GM12878 (cell line): ENCODE measurements at regions not wholly inside any gene's neighbourhood (a gene's known extent, or its start where the extent isn't known, plus 50 kb on each side); places are given as distances from the start of the nearest gene placed in this dataset.

Source experiments
- ATAC-seq: fragments of 200-7000 bp; cut with Tn5 transposase; 3 replicates; pipeline ENCODE4 v1.9.1; 2020; ENCODE audit warnings: mild to moderate bottlenecking, moderate library complexity
- BruUV-seq: library from RNA; stranded (reverse); fragments of 400-500 nt; replicated peaks from 2 replicates; lab custom pipeline; 2021; lab: Mats Ljungman, UMichigan
- CTCF ChIA-PET: fragments of 300-600 bp; sonication (Branson Sonifier 250); formaldehyde crosslinking; extraction: SDS; loops from one replicate; lab custom pipeline; 2021; ENCODE audit warnings: inconsistent platforms; lab: Yijun Ruan, JAX
- POLR2A ChIA-PET: fragments of 350-600 bp; formaldehyde crosslinking; extraction: SDS; loops from one replicate; lab custom pipeline; 2021; ENCODE audit warnings: inconsistent platforms; lab: Charles Lee
- RAD21 ChIA-PET: fragments of 300-600 bp; sonication (Branson Sonifier 250); formaldehyde crosslinking; loops from one replicate; lab custom pipeline; 2023; ENCODE audit warnings: antibody characterized with exemption; ENCODE audit not compliant: unreplicated experiment; lab: Charles Lee
- SMC1A ChIA-PET: fragments of 300-600 bp; sonication (Branson Sonifier 250); formaldehyde crosslinking; loops from one replicate; lab custom pipeline; 2023; ENCODE audit not compliant: unreplicated experiment, uncharacterized antibody; lab: Charles Lee
- DNase-seq: peaks from one replicate; pipeline ENCODE4 v3.0.0-alpha.2; 2011; ENCODE audit warnings: low read depth, low spot score
- FAIRE-seq: peaks from 3 replicates; lab custom pipeline; 2011; peaks lifted over from hg19 to GRCh38; lab: Jason Lieb, UNC
- H2AFZ ChIP-seq: 2 replicates; pipeline ENCODE4 v1.6.0; 2011; ENCODE audit warnings: low read depth, low read length, control low read depth; ENCODE audit not compliant: control insufficient read depth
- H3K27ac ChIP-seq: 2 replicates; pipeline ENCODE4 v1.5.1; 2011; ENCODE audit warnings: control low read depth; ENCODE audit not compliant: control insufficient read depth, insufficient read depth
- H3K27me3 ChIP-seq, 2 experiments: replicated peaks in 1 of 2; 2 replicates each; pipeline versions ENCODE4 v1.6.0 to v1.6.1; 2011; ENCODE audit warnings: low read length in 1 of 2; ENCODE audit not compliant: control insufficient read depth in 2 of 2, insufficient read depth in 2 of 2
- H3K36me3 ChIP-seq, 2 experiments: 2 replicates each; pipeline ENCODE4 v1.5.1; 2011; ENCODE audit warnings: low read length in 1 of 2; ENCODE audit not compliant: control insufficient read depth in 2 of 2, insufficient read depth in 2 of 2
- H3K4me1 ChIP-seq: 2 replicates; pipeline ENCODE4 v1.6.1; 2011; ENCODE audit warnings: mild to moderate bottlenecking, low read length, moderate library complexity, mixed read lengths; ENCODE audit not compliant: control insufficient read depth, insufficient read depth
- H3K4me2 ChIP-seq: 2 replicates; pipeline ENCODE4 v1.6.0; 2011; ENCODE audit warnings: control low read depth; ENCODE audit not compliant: control insufficient read depth, insufficient read depth
- H3K4me3 ChIP-seq: fragments of 200-600 bp; sonication (generic); 2 replicates; pipeline ENCODE4 v1.5.1; 2016
- H3K79me2 ChIP-seq: 2 replicates; pipeline ENCODE4 v1.6.0; 2011; ENCODE audit warnings: low read length; ENCODE audit not compliant: control insufficient read depth, insufficient read depth
- H3K9ac ChIP-seq: 2 replicates; pipeline ENCODE4 v1.8.0; 2011; ENCODE audit warnings: low read length, control low read depth, mixed read lengths; ENCODE audit not compliant: control insufficient read depth, insufficient read depth
- H3K9me3 ChIP-seq: replicated peaks from 3 replicates; pipeline ENCODE4 v1.5.1; 2011; ENCODE audit warnings: mild to moderate bottlenecking, low read length; ENCODE audit not compliant: control insufficient read depth, insufficient read depth
- H4K20me1 ChIP-seq: 2 replicates; pipeline ENCODE4 v1.6.0; 2011; ENCODE audit not compliant: control insufficient read depth, insufficient read depth
- BCL11A ChIP-seq: IDR thresholded peaks from 2 replicates; pipeline ENCODE4 v1.6.1; 2011; ENCODE audit warnings: low read depth, low read length
- BMI1 ChIP-seq: fragments of 450-650 bp; IDR thresholded peaks from 2 replicates; pipeline ENCODE4 v1.6.1; 2016; ENCODE audit warnings: mild to moderate bottlenecking, moderate library complexity, borderline replicate concordance
- CBX5 ChIP-seq: sonication (generic); IDR thresholded peaks from 2 replicates; pipeline ENCODE4 v1.6.1; 2016; ENCODE audit warnings: low read depth, moderate library complexity, mild to moderate bottlenecking, inconsistent platforms
- CEBPZ ChIP-seq: fragments of 150-350 bp; IDR thresholded peaks from 2 replicates; pipeline ENCODE4 v1.6.1; 2016; ENCODE audit warnings: low read depth, low read length
- EED ChIP-seq: sonication (generic); IDR thresholded peaks from 2 replicates; pipeline ENCODE4 v1.6.1; 2016; ENCODE audit warnings: antibody characterized with exemption, low read depth
- ESRRA ChIP-seq: IDR thresholded peaks from 2 replicates; pipeline ENCODE4 v1.6.1; 2012; ENCODE audit warnings: mild to moderate bottlenecking, low read length, improper control_type of control experiment
- FOXK2 ChIP-seq: fragments of 450-650 bp; IDR thresholded peaks from 2 replicates; pipeline ENCODE4 v1.6.1; 2017; ENCODE audit warnings: mild to moderate bottlenecking, moderate library complexity
- HDAC2 ChIP-seq: fragments of 200-600 bp; sonication (generic); IDR thresholded peaks from 2 replicates; pipeline ENCODE4 v1.6.1; 2017
- HSF1 ChIP-seq: fragments of 150-350 bp; IDR thresholded peaks from 2 replicates; pipeline ENCODE4 v1.6.1; 2014; ENCODE audit warnings: mild to moderate bottlenecking, low read depth, low read length
- IKZF2 ChIP-seq, 2 experiments: fragments of 450-650 bp; IDR thresholded peaks; 2 replicates each; pipeline ENCODE4 v1.6.1; 2017; ENCODE audit warnings: mild to moderate bottlenecking in 2 of 2, moderate library complexity in 2 of 2
- MAX ChIP-seq: IDR thresholded peaks from 2 replicates; pipeline ENCODE4 v1.6.1; 2012; ENCODE audit warnings: low read depth, low read length, improper control_type of control experiment
- MTA2 ChIP-seq: fragments of 450-650 bp; IDR thresholded peaks from 2 replicates; pipeline ENCODE4 v1.6.1; 2016; ENCODE audit warnings: low read depth, mild to moderate bottlenecking, moderate library complexity
- NFYB ChIP-seq: IDR thresholded peaks from 2 replicates; pipeline ENCODE4 v1.6.1; 2011; ENCODE audit warnings: low read depth, mild to moderate bottlenecking, low read length, improper control_type of control experiment, moderate library complexity; ENCODE audit not compliant: insufficient read depth
- PBX3 ChIP-seq: IDR thresholded peaks from 2 replicates; pipeline ENCODE4 v1.6.1; 2011; ENCODE audit warnings: mild to moderate bottlenecking, low read depth, low read length, moderate library complexity; ENCODE audit not compliant: insufficient replicate concordance
- RFX5 ChIP-seq: IDR thresholded peaks from 2 replicates; pipeline ENCODE4 v1.6.1; 2011; ENCODE audit warnings: low read depth, low read length, improper control_type of control experiment
- SIX5 ChIP-seq: IDR thresholded peaks from 2 replicates; pipeline ENCODE4 v1.6.1; 2011; ENCODE audit warnings: mild to moderate bottlenecking, low read depth, low read length, moderate library complexity; ENCODE audit not compliant: severe bottlenecking
- SMARCA5 ChIP-seq: fragments of 450-650 bp; IDR thresholded peaks from 2 replicates; pipeline ENCODE4 v1.6.1; 2017; ENCODE audit warnings: mild to moderate bottlenecking
- STAT3 ChIP-seq: IDR thresholded peaks from 2 replicates; pipeline ENCODE4 v1.6.1; 2011; ENCODE audit warnings: low read depth, low read length, improper control_type of control experiment
- WRNIP1 ChIP-seq: IDR thresholded peaks from 2 replicates; pipeline ENCODE4 v1.6.1; 2011; ENCODE audit warnings: low read depth, low read length, improper control_type of control experiment, borderline replicate concordance
- ZNF207 ChIP-seq: fragments of 450-650 bp; IDR thresholded peaks from 2 replicates; pipeline ENCODE4 v1.6.1; 2014; ENCODE audit warnings: antibody characterized with exemption, mild to moderate bottlenecking, borderline replicate concordance
- WGBS: methylation state at CpG from one replicate; pipeline ENCODE4 v1.1.6; 2016; ENCODE audit warnings: low lambda C conversion rate; ENCODE audit not compliant: insufficient replicate concordance, insufficient coverage; ENCODE audit errors: missing lambda C conversion rate; 5-methylcytosine and 5-hydroxymethylcytosine counted together
- in situ Hi-C: fragments of 300-500 bp; cut with MboI; formaldehyde crosslinking; loops from 9 replicates; pipeline ENCODE4 v1.14.3; 2018; ENCODE audit warnings: mixed read lengths
- intact Hi-C: fragments of 100-400 bp; cut with micrococcal nuclease; formaldehyde crosslinking; loops from one replicate; pipeline ENCODE4 v1.14.2; 2022; ENCODE audit not compliant: unreplicated experiment

GRCh38 chr6:23980965-23981364 lies 145.1 kb upstream of the NRSN1 start (continued):
- no peak for TF ChIP-seq EED
- no peak for TF ChIP-seq STAT3
- no peak for TF ChIP-seq HSF1
- no peak for TF ChIP-seq HDAC2
- TF ChIP-seq NFYB, result no peak
- TF ChIP-seq SIX5, result no peak
- TF ChIP-seq MAX, result no peak
- no peak for TF ChIP-seq PBX3
- TF ChIP-seq, all 136 proteins: peak for 0

- DNase-seq (no peak), ATAC-seq (no peak), FAIRE-seq (no peak)
- Histone ChIP-seq H3K4me3 (no peak overlapping the region), H3K79me2 (no peaks in the 10 kb centered on the region), H3K4me2 (no peak overlapping the region), H3K9ac (no peak overlapping the region), H4K20me1 (no peaks in the 10 kb centered on the region), H3K27ac (no peak overlapping the region), H3K9me3 (no peaks in the 10 kb centered on the region), H2AFZ (no peak overlapping the region), H3K4me1 (no peaks in the 10 kb centered on the region), H3K27me3 (no peaks in the 10 kb centered on the region), H3K36me3 (no peaks in the 10 kb centered on the region)
- ChIA-PET SMC1A (no interaction called here), RAD21 (no interaction called here), POLR2A (no interaction called here), CTCF (no interaction called here)
- 37% methylated on average over 6 of the region's 6 CpGs for WGBS
- no TSS peak for BruUV-seq
- in situ Hi-C loops, result no loop called here
- intact Hi-C loops, result no loop called here
- TF ChIP-seq IKZF2 (IDR thresholded peaks at IDR 0.05), result no peak
- no peak for TF ChIP-seq CBX5
- no peak for TF ChIP-seq CEBPZ
- no peak for TF ChIP-seq SMARCA5
- no peak for TF ChIP-seq FOXK2
- no peak for TF ChIP-seq BMI1
- TF ChIP-seq MTA2, result no peak
- no peak for TF ChIP-seq WRNIP1
- no peak for TF ChIP-seq RFX5
- TF ChIP-seq ZNF207, result no peak
- no peak for TF ChIP-seq ESRRA
- no peak for TF ChIP-seq BCL11A
These were observed 144.1 kb upstream of the NRSN1 start for GRCh38 chr6:23981923-23982322.
